ENCODE measurements at regions not wholly inside any gene's neighbourhood (a gene's known extent, or its start where the extent isn't known, plus 50 kb on each side); places are given as distances from the start of the nearest gene placed in this dataset.

DNA sequence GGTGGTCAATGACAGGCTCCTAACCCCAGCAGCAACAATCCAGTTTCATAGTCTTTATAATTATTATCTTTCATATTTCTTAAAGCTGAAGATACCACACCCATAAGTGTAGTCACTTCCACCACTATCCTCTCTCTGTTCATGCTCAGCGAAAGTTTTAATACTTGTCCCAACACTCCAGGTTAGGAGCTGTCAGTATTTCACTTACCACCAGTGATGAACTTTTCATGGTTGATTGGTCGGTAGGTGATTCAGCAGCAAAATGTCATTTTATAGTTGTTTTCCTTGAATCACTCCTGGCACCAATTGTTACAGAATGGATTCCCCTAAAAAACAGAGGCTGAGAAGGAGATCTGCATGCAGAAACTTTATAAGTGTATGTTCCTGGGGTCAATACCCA is 324.9 kb downstream of the CCDC85A start:
- DNase-seq (ENCODE audit: extremely low read depth, low read depth) = no peak

DNA sequence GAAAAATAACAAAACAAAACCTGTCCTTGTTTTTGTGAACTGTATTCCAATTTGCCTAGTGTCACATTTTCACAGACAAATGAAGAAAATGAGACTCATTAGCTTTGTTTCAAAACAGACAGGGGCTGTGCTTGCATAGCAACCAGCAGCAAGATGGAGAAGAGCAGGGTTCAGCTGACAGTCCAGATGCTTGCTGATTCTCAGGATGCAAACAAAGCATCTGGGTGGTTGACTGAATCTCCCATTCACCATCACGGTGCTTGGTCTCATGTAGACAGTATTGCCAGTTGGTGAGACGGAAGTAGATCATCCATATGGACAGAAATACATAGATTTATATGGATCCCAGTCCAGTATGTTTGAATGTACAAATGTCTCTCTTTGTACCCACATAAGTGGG is 326.8 kb downstream of the CCDC85A start:
- no peak for DNase-seq (ENCODE audit: extremely low read depth, low read depth)

- DNase-seq (ENCODE audit: extremely low read depth, low read depth) = no peak
These were observed 331.6 kb downstream of the CCDC85A start for GRCh38 chr2:56515399-56515798.

DNA sequence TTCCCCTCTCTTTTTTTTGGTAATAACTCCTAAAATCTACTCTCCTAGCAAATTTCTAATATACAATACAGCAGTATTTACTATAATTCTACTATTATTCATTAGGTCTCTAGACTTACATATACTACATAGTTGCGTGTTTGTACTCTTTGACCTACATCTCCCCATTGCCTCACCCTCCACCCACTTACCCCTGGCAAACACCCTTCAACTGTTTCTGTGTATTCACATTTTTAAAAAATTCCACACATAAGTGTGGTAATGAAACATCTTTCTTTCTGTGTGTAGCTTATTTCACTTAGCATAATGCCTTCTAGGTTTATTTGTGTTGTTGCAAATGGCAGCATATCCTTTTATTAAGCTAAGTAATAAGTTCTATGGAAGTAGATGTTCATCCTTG is 336.0 kb downstream of the CCDC85A start:
- no peak for DNase-seq (ENCODE audit: extremely low read depth, low read depth)

DNA sequence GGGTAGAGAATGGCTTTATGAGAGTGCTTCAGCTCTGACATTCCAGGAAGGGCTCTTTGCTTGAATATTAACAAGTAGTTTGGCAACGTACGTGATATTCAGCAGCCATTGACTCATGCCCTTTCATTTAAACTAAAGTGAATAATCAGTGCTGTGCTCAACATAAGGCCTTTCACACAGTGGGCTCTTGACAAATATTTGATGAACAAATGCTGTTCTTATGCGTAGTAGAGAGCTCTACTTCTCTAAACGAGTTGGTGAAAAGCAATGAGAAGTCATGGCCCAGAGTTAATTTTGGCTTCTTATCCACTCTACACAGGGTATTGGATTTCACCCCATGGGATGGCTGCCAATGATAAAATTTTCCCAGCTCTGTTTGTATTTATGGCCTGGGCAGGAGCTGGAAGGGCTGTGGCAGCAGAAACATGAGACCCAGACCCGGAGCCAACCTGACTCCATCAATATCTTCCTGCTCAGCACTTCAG is 338.9 kb downstream of the CCDC85A start:
- DNase-seq (ENCODE audit: extremely low read depth, low read depth) = no peak

DNA sequence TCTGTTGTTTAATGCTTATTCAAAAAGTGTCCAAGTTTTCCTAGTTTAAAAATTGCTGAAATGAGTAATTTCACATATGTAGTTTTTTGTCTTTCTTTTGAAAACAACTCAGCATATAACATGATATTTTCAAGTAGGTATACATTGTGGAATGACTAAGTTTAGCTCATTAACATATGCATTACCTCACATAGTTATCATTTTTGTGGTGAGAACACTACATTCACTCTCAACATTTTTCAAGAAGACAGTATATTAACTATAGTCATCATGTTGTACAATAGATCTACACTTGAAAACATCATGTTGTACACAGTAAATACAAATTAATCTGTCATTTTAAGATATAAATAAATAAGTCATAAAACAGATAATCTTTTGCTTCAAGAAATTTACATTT is 340.0 kb downstream of the CCDC85A start:
- DNase-seq (ENCODE audit: extremely low read depth, low read depth) = no peak

DNA sequence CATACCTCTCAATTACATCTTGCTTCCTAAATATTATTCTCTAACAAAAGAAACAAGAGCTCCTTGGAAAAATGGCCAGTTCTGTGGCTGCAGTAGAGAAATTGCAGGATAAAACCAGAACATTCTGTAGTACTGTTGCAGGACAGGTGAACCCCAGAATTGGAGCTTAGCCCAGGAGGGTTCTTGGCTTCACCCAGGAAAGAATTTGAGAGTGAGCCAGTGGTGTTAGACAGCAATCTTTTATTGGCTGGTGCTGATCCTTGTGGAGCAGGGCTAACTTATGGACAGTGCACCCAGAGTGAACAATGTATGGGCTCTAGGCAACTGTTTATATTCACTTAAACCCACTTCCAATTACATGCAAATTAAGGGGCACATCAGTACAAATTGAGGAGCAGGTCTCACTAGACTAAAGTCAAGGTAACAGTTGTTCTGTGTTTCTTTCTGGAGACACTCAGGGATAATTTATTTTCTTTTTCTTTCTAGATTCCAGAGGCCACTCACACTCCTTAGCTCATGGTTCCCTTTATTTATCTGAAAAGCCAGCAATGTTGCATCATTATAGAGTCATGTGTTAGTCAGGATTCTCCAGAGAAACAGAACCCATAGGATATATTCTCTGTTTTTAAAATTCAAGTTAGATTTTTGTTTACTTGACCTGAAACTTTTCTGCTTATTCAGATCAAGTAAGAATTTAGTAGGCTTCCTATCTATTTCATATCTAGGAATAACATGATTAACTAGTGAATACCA is 348.1 kb downstream of the CCDC85A start:
- DNase-seq (ENCODE audit: extremely low read depth, low read depth) = no peak

DNA sequence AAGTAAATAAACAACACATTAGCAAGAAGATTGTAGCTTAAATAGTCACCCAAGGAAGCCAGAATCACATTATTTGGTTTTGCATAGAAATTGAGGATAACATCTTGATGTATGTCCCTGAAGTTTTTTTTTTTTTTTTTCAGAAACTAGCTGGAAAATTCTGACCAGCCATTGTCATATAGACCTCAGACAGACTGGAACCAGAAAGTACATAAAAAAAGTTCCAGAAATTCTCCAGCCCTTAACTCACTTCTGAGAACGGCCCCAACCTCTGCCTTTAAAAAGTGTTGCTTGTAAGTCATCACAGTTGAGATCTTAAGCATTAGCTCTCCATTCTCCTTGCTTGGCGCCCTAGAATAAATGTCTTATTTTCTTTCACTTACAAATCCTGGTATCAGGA is 350.5 kb downstream of the CCDC85A start:
- no peak for DNase-seq (ENCODE audit: extremely low read depth, low read depth)

GRCh38 chr2:56537756-56538155 is 354.0 kb downstream of the CCDC85A start:
- no peak for DNase-seq (ENCODE audit: extremely low read depth, low read depth)

DNA sequence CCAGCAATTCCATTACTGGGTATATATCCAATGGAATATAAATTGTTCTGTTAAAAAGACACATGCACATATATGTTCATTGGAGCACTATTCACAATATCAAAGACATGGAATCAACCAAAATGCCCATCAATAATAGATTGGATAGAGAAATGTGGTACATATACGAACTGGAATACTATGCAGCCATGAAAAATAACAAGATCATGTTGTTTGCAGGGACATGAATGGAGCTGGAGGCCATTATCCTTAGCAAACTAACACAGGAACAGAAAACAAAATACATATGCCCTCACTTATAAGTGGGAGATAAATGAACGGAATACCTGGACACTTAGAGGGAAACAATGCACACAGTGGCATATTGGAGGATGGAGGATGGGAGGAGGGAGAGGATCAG is 355.8 kb downstream of the CCDC85A start:
- no peak for DNase-seq (ENCODE audit: extremely low read depth, low read depth)

DNA sequence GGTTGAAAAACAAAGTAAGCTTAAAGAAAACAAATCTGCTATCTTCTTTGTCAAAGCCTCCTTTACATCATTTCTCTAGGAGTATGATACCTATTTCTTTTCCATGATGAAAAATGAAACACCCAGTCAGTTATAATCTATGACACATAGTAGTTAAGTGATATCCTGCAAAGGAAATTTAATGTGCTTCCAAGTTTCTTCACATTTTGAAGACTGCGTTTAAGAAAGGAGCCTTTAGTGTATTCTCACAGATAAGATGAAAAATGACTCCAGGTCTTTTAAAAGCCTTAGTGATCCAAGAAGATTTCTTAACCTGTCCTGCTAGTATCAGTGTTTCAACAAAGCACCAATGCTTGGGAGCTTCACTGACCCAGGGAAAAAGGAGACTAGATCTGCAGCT is 356.7 kb downstream of the CCDC85A start:
- no peak for DNase-seq (ENCODE audit: extremely low read depth, low read depth)

DNA sequence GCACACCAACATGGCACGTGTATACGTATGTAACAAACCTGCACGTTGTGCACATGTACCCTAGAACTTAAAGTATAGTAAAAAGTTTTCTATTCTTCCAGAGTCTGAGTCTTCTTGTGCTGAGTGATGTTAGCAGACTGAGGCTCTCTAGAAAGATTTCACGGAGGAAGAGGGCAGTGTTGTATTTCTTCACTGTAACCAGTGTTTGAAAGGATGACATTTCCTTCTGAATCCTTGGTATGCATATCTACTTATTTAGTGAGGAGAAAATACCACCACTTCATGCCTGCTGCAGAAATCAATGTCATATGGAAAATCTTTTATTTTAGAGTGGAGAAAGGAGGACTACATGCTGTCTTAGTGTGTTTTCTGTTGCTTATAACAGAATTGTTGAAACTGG is 357.1 kb downstream of the CCDC85A start:
- DNase-seq (ENCODE audit: extremely low read depth, low read depth) = no peak

DNA sequence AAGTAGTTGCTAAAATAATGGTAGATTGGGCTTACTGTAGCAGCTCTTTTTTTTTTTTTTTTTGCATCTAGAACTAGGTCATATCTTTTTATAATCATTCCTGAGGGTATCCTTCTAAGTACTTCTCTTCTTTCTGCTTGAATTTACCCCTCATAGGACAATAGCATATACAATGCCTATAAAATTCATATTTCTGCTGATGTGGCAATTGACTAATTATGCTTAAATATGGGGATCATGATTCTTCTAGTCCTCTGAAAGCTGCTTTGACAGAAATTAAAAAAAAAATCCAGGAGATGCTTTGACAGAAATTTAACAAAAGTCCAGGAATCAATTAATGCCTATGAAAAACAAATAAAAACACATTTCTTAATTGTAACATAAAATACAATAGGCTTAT is 358.4 kb downstream of the CCDC85A start:
- DNase-seq (ENCODE audit: extremely low read depth, low read depth) = no peak

GRCh38 chr2:56565143-56565542 is 381.4 kb downstream of the CCDC85A start:
- DNase-seq (ENCODE audit: extremely low read depth, low read depth) = no peak

DNA sequence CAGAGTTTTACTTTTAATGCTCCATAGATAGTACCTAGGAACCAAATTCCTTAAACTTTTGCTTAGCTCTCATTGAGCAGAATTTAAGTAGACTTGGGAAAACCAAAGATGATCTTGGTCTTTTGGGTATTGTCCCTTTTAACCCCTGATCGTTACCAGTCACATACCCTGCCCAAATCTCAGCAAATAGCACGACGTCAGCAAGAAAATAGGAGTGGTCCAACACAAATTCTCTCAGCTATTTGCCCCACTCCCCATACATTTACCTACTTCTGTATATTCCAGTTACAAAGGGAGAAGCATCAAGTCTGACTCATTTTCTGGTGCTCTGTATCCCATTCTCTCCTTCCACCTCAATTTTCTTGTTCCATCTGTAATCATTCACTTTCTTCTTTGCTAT is 387.3 kb downstream of the CCDC85A start:
- DNase-seq (ENCODE audit: extremely low read depth, low read depth) = no peak

DNA sequence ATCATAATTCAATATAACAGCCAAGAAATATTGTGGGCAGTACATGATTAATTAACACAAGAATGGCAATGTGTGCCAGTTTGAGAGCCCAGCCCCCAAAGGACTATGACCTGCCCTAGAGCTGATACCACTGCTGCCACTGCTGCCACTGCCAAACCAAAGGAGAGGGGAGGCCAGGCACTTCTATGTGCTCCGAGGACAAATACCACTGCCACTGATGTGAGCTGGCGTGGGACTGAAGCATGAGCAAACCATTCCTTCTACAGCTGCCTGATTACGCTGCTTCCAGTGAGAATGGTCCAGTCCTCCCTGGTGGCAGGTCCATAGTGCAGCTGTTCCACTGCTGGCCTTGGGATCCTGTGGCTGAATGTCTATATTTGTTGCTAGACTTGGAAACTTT is 392.2 kb downstream of the CCDC85A start:
- DNase-seq (ENCODE audit: extremely low read depth, low read depth) = no peak

- no peak for DNase-seq (ENCODE audit: extremely low read depth, low read depth)
These were observed 396.5 kb downstream of the CCDC85A start for GRCh38 chr2:56580242-56580641.

DNA sequence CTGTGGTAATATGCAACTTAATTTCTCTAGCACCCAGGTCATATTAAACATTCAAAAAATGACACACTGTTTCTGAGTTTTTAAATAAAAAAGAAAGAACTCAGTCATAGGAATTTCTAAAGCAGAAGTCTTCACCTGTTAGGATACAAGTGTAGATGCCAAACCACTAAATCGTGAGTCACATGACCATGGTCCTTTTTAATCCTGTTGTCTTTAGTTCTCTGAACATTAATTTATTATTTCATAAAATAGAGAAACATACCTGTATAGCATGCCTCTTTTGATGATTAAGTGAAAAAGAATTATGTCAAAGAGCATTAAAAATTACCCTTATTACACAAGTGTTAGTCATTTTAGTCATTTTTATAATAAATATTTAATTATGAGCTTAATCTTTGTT is 398.8 kb downstream of the CCDC85A start:
- DNase-seq (ENCODE audit: extremely low read depth, low read depth) = no peak

DNA sequence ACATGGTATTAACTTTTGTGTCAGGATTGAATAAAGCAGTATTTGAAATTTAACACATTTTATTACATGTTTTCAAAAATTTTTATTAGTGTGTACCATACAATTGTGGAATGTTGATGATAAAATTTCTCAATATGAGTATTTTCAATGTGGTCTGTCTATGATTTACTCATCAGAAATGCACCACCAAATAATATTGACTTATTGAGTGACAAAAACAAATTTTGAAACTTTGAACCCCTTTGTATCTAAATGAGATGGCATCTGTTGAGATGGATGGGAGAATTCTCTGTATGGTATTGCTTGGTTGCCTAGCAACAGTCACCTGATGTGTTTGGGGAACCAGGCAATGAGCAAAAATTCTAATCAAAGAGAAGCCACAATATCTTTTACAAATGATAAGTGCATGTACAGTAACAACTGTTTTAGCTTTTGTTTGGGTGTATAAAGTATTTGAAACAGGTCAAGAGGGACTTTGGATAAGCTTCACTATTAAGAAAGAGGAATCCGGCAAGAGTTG is 400.1 kb downstream of the CCDC85A start:
- no peak for DNase-seq (ENCODE audit: extremely low read depth, low read depth)

- DNase-seq (ENCODE audit: extremely low read depth, low read depth) = no peak
These were observed 403.7 kb downstream of the CCDC85A start for GRCh38 chr2:56587456-56587855.

- DNase-seq (ENCODE audit: extremely low read depth, low read depth) = no peak
These were observed 405.4 kb downstream of the CCDC85A start for GRCh38 chr2:56589194-56589593.

DNA sequence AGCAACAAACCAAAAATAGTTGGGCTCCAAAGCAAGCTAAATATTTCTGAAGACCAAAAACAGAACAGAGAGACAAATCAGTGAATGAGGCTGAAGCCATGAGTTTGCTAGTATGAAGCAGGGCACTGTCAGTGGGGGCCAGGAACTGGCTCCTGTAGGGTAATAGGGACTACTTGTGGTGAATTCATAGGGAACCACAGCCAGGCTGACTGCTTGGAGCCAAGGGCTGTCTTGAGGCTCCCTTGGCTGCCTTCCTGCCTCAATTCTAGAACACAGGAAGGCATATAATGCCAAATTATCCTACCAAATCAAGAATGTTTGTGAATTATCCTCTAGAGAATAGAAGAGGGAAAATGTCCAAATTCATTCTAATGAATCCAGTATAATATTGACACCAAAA is 406.0 kb downstream of the CCDC85A start:
- DNase-seq (ENCODE audit: extremely low read depth, low read depth) = no peak

DNA sequence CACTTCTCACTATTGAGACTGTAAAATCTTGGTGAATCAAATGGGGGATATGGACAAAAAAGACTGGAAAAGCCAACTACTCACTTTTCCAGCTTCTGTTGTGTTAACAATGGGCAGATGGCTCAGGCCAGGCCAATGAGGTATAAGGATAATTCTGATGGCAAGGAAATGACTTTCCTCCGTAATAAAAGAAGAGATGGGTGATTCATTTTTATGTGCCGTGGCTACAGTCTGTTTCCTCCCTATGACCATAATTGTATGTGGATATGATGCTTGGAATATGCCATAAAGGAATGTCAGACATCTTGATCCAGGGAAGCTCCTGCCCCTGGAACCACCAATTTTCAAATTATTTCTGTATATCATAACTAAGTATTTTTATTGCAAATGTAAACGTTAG is 406.8 kb downstream of the CCDC85A start:
- DNase-seq (ENCODE audit: extremely low read depth, low read depth) = no peak

All from NCI-H460 (cell line).